HUDEP-2 (cell line): ENCODE measurements at regions not wholly inside any gene's neighbourhood (a gene's known extent, or its start where the extent isn't known, plus 50 kb on each side); places are given as distances from the start of the nearest gene placed in this dataset.

Experiments used
- DNase-seq, 76 experiments: peaks; one replicate each; lab custom pipeline; 2025; ENCODE audit not compliant: unreplicated experiment in 76 of 76; lab: John Stamatoyannopoulos, UW

- no peak for DNase-seq
Measured at GRCh38 chr3:30350011-30350410, 256.4 kb upstream of the TGFBR2 start.

GRCh38 chr3:30350901-30351300, 255.5 kb upstream of the TGFBR2 start:
- no peak for DNase-seq

- no peak for DNase-seq
Measured at GRCh38 chr3:30352410-30353318, 253.7 kb upstream of the TGFBR2 start.

- no peak for DNase-seq
Measured at GRCh38 chr3:30353711-30354467, 252.5 kb upstream of the TGFBR2 start.

- no peak for DNase-seq
Measured at GRCh38 chr3:30354513-30354912, 251.9 kb upstream of the TGFBR2 start.

- DNase-seq, result no peak
Measured at GRCh38 chr3:30354972-30355371, 251.4 kb upstream of the TGFBR2 start.

GRCh38 chr3:30355622-30356021, 250.8 kb upstream of the TGFBR2 start:
- DNase-seq, result no peak

GRCh38 chr3:30356866-30357753, 249.3 kb upstream of the TGFBR2 start:
- DNase-seq, result no peak

- no peak for DNase-seq
Measured at GRCh38 chr3:30357897-30358296, 248.5 kb upstream of the TGFBR2 start.

- no peak for DNase-seq
Measured at GRCh38 chr3:30358871-30359270, 247.5 kb upstream of the TGFBR2 start.

GRCh38 chr3:30368978-30369377, 237.4 kb upstream of the TGFBR2 start:
- DNase-seq, result no peak

- no peak for DNase-seq
Measured at GRCh38 chr3:30370681-30371271, 235.6 kb upstream of the TGFBR2 start.

GRCh38 chr3:30372837-30373236, 233.6 kb upstream of the TGFBR2 start:
- no peak for DNase-seq

GRCh38 chr3:30384546-30385072, 221.8 kb upstream of the TGFBR2 start:
- DNase-seq, result no peak

GRCh38 chr3:30393079-30393478, 213.3 kb upstream of the TGFBR2 start:
- no peak for DNase-seq

GRCh38 chr3:30397030-30397429, 209.4 kb upstream of the TGFBR2 start:
- DNase-seq, result no peak

- no peak for DNase-seq
Measured at GRCh38 chr3:30399394-30400181, 206.8 kb upstream of the TGFBR2 start.

GRCh38 chr3:30400926-30401325, 205.5 kb upstream of the TGFBR2 start:
- no peak for DNase-seq

GRCh38 chr3:30401971-30402370, 204.4 kb upstream of the TGFBR2 start:
- DNase-seq, result no peak
